ENCODE measurements at regions not wholly inside any gene's neighbourhood (a gene's known extent, or its start where the extent isn't known, plus 50 kb on each side); places are given as distances from the start of the nearest gene placed in this dataset.

GRCh38 chr3:70899816-70900215, 587.4 kb upstream of the MDFIC2 start:
- Histone ChIP-seq H3K27me3 (ENCODE audit: insufficient read depth, low read length) (no peaks in the 10 kb centered on the region), H3K4me3 (ENCODE audit: low read length) (no peak overlapping the region), H3K4me1 (ENCODE audit: insufficient read depth, low read length) (no peaks in the 10 kb centered on the region), H3K9me3 (ENCODE audit: low read length) (no peaks in the 10 kb centered on the region), H2AFZ (ENCODE audit: low read depth, low read length) (no peak overlapping the region), H3K36me3 (ENCODE audit: insufficient read depth, low read length) (no peaks in the 10 kb centered on the region)

DNA sequence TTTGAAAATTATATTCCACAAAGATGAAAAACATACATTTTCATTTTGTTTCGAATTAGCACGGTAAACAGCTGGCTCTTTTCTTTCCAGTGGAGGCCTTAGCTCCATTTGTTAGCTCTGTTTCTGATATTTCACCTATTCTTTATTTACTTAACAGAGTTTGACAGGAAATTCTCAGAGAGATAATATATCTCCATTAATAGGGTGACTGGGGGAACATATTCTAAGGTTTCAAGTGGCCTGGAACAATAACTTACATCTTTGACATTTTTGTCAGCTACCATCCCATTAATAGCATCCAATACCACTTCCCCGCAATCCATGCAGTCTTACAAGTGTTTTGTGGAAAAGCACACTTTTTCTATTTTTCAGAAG, 577.6 kb upstream of the MDFIC2 start:
- no peaks in the 10 kb centered on the region for H3K9me3 ChIP-seq (ENCODE audit: low read length)
- H3K4me3 ChIP-seq (ENCODE audit: low read length), result no peak overlapping the region
- H3K27me3 ChIP-seq (ENCODE audit: insufficient read depth, low read length), result no peaks in the 10 kb centered on the region
- H3K36me3 ChIP-seq (ENCODE audit: insufficient read depth, low read length), result no peaks in the 10 kb centered on the region
- H3K4me1 ChIP-seq (ENCODE audit: insufficient read depth, low read length), result no peaks in the 10 kb centered on the region
- no peak overlapping the region for H2AFZ ChIP-seq (ENCODE audit: low read depth, low read length)

GRCh38 chr3:70889162-70890019, 577.0 kb upstream of the MDFIC2 start:
- H3K4me1 ChIP-seq (ENCODE audit: insufficient read depth, low read length), result no peaks in the 10 kb centered on the region
- H3K4me3 ChIP-seq (ENCODE audit: low read length), result no peak overlapping the region
- no peaks in the 10 kb centered on the region for H3K9me3 ChIP-seq (ENCODE audit: low read length)
- no peak overlapping the region for H2AFZ ChIP-seq (ENCODE audit: low read depth, low read length)
- H3K27me3 ChIP-seq (ENCODE audit: insufficient read depth, low read length), result no peaks in the 10 kb centered on the region
- no peaks in the 10 kb centered on the region for H3K36me3 ChIP-seq (ENCODE audit: insufficient read depth, low read length)

GRCh38 chr3:70885636-70886035, 573.2 kb upstream of the MDFIC2 start:
- Histone ChIP-seq H3K4me1 (ENCODE audit: insufficient read depth, low read length) (no peaks in the 10 kb centered on the region), H2AFZ (ENCODE audit: low read depth, low read length) (no peak overlapping the region), H3K36me3 (ENCODE audit: insufficient read depth, low read length) (no peaks in the 10 kb centered on the region), H3K9me3 (ENCODE audit: low read length) (no peaks in the 10 kb centered on the region), H3K4me3 (ENCODE audit: low read length) (no peak overlapping the region), H3K27me3 (ENCODE audit: insufficient read depth, low read length) (no peaks in the 10 kb centered on the region)

DNA sequence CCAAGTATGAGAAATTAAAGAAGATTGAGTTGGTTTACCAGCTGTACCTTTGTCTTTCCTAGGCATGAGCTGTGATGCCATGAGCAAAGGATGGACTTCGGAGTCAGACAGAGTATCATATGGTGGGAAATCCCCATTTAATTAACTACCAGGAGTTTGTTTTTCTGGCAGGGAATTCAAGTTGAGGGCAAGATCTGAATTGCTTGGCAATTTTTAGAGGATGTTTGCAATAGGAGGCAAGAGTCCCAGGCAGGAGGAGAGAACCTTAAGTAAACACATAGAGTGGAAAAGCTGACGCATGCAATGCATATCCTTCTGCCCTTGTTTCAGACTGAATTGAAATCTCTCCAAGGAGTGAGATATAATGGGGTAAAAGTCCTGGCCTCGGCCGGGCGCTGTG, 569.7 kb upstream of the MDFIC2 start:
- no peaks in the 10 kb centered on the region for H3K4me1 ChIP-seq (ENCODE audit: insufficient read depth, low read length)
- no peaks in the 10 kb centered on the region for H3K36me3 ChIP-seq (ENCODE audit: insufficient read depth, low read length)
- no peaks in the 10 kb centered on the region for H3K27me3 ChIP-seq (ENCODE audit: insufficient read depth, low read length)
- no peak overlapping the region for H2AFZ ChIP-seq (ENCODE audit: low read depth, low read length)
- no peaks in the 10 kb centered on the region for H3K9me3 ChIP-seq (ENCODE audit: low read length)
- H3K4me3 ChIP-seq (ENCODE audit: low read length), result no peak overlapping the region

GRCh38 chr3:70880421-70880820, 568.0 kb upstream of the MDFIC2 start:
- no peak overlapping the region for H2AFZ ChIP-seq (ENCODE audit: low read depth, low read length)
- H3K4me1 ChIP-seq (ENCODE audit: insufficient read depth, low read length), result no peaks in the 10 kb centered on the region

GRCh38 chr3:70876154-70876553, 563.7 kb upstream of the MDFIC2 start:
- Histone ChIP-seq H3K4me3 (ENCODE audit: low read length) (no peak overlapping the region), H2AFZ (ENCODE audit: low read depth, low read length) (no peak overlapping the region), H3K9me3 (ENCODE audit: low read length) (no peaks in the 10 kb centered on the region), H3K36me3 (ENCODE audit: insufficient read depth, low read length) (no peaks in the 10 kb centered on the region), H3K27me3 (ENCODE audit: insufficient read depth, low read length) (no peaks in the 10 kb centered on the region), H3K4me1 (ENCODE audit: insufficient read depth, low read length) (no peaks in the 10 kb centered on the region)

More at GRCh38 chr3:70880421-70880820, 568.0 kb upstream of the MDFIC2 start:
- no peaks in the 10 kb centered on the region for H3K9me3 ChIP-seq (ENCODE audit: low read length)
- no peaks in the 10 kb centered on the region for H3K36me3 ChIP-seq (ENCODE audit: insufficient read depth, low read length)
- no peak overlapping the region for H3K4me3 ChIP-seq (ENCODE audit: low read length)
- H3K27me3 ChIP-seq (ENCODE audit: insufficient read depth, low read length), result no peaks in the 10 kb centered on the region

DNA sequence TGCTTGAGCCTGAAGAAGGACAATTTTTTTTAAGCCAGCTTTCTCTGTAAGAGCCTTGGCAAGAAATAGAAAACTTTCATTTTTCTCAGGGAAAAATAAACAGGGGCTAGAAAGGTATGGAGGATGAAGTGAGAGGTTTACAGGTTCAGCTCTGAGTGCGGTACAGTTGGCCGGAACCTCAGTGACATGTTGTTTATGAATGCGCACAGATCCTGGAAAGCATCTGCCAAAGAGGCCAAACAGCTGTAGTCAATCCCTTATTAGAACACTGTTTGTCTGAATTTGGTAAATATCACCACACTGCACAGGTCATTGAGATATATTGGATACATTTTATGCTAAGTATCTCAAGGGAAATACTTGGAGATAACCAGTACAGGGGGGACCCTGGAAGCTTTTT, 561.8 kb upstream of the MDFIC2 start:
- H3K27me3 ChIP-seq (ENCODE audit: insufficient read depth, low read length), result no peaks in the 10 kb centered on the region
- H2AFZ ChIP-seq (ENCODE audit: low read depth, low read length), result no peak overlapping the region
- no peak overlapping the region for H3K4me3 ChIP-seq (ENCODE audit: low read length)
- H3K36me3 ChIP-seq (ENCODE audit: insufficient read depth, low read length), result no peaks in the 10 kb centered on the region
- no peaks in the 10 kb centered on the region for H3K4me1 ChIP-seq (ENCODE audit: insufficient read depth, low read length)
- H3K9me3 ChIP-seq (ENCODE audit: low read length), result no peaks in the 10 kb centered on the region

DNA sequence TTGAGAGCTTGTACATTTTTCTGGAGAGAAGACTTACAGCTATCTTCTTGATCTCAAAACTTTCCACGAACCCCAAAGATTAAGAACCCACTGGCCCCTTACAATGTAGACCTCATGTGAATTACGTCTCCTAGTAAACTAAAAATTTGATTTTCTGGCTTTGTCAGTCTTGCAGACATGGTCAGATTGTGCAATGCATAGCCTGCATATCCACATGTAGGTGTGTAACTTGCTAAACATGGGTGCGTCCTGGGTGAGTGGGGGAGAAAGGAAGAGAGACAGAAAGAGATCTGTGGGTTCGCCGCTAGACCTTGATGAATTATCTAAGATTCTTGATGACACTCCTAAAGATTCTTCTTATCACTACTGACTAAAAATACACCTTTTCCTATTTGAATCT, 561.2 kb upstream of the MDFIC2 start:
- Histone ChIP-seq H3K27me3 (ENCODE audit: insufficient read depth, low read length) (no peaks in the 10 kb centered on the region), H2AFZ (ENCODE audit: low read depth, low read length) (no peak overlapping the region), H3K4me3 (ENCODE audit: low read length) (no peak overlapping the region), H3K9me3 (ENCODE audit: low read length) (no peaks in the 10 kb centered on the region), H3K4me1 (ENCODE audit: insufficient read depth, low read length) (no peaks in the 10 kb centered on the region), H3K36me3 (ENCODE audit: insufficient read depth, low read length) (no peaks in the 10 kb centered on the region)

DNA sequence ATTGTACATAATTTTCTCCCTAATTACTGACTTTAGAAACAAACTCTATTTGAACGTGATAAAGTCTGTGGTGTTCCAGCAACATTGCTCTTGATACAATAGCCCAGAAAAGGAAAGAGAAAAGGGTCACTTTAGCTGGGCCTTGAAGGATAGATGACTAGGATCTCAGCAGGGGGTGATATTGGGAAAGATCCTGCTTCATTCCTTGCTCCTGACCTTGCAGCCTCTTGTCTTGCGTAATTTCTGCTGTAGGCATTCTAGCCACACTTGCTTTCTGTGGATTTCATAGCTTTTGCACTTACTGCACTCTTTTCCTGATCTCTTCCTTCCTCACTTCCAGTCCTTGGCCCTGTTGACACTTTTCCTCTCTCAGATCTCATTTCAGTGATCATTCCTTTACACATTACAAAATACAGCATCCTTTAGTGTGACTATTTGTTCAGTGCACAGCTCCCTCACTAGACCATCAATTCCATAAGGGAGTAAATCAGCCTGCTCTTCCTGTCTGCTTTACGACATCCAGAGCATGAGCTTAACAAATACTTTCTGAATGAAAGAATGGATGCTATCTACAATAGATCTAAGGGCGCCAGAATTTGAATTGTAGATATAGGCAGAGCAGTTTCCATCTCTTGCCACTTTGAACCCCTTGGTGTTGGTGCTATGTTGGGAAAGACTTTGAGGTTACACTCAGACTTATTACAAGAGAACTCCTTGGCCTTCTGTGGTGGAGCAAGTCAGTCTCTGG, 559.6 kb upstream of the MDFIC2 start:
- Histone ChIP-seq H3K9me3 (ENCODE audit: low read length) (no peaks in the 10 kb centered on the region), H3K4me3 (ENCODE audit: low read length) (no peak overlapping the region), H2AFZ (ENCODE audit: low read depth, low read length) (no peak overlapping the region), H3K4me1 (ENCODE audit: insufficient read depth, low read length) (no peaks in the 10 kb centered on the region), H3K27me3 (ENCODE audit: insufficient read depth, low read length) (no peaks in the 10 kb centered on the region), H3K36me3 (ENCODE audit: insufficient read depth, low read length) (no peaks in the 10 kb centered on the region)

DNA sequence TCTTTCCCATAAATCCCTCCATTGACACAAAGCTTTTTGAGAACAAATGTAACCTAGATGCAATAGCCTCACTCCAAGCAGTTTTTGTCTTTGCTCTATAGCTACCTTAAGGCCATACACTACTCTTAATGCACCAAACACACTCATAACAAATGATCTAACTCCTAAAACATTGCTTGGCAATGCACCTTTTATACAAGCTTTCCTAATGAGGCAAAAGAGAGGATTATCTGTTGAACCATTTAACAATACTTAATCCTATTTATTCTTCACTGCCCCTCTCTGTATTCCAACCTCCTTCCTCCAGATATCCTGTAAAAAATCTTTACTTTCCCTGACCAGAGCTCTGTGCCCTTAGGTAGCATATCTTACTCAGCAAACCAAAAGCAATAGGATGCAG, 558.1 kb upstream of the MDFIC2 start:
- H3K4me1 ChIP-seq (ENCODE audit: insufficient read depth, low read length), result no peaks in the 10 kb centered on the region
- no peaks in the 10 kb centered on the region for H3K9me3 ChIP-seq (ENCODE audit: low read length)
- H3K4me3 ChIP-seq (ENCODE audit: low read length), result no peak overlapping the region
- no peaks in the 10 kb centered on the region for H3K27me3 ChIP-seq (ENCODE audit: insufficient read depth, low read length)
- no peak overlapping the region for H2AFZ ChIP-seq (ENCODE audit: low read depth, low read length)
- H3K36me3 ChIP-seq (ENCODE audit: insufficient read depth, low read length), result no peaks in the 10 kb centered on the region

DNA sequence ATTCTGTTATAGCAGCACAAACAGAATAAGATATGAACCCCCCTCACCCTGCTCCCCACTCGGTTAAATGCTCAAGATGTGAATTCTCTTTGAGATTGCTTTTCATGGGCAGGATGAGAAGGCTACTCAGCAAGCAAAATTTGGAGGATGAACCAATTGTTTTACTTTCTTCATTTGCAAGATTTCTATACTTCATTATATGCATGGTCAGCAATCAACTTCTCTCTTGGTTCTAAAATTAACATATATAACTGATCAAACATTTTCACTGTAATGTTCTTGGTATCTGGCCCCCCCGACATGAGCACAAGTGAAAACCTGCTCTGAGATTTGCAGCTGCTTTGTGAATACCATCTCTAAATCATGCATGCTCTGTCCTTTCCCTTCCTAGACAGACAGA, 556.1 kb upstream of the MDFIC2 start:
- Histone ChIP-seq H3K36me3 (ENCODE audit: insufficient read depth, low read length) (no peaks in the 10 kb centered on the region), H3K9me3 (ENCODE audit: low read length) (peaks cover 2% of the 10 kb centered on the region), H2AFZ (ENCODE audit: low read depth, low read length) (no peak overlapping the region), H3K4me3 (ENCODE audit: low read length) (no peak overlapping the region), H3K27me3 (ENCODE audit: insufficient read depth, low read length) (no peaks in the 10 kb centered on the region), H3K4me1 (ENCODE audit: insufficient read depth, low read length) (no peaks in the 10 kb centered on the region)

- Histone ChIP-seq H3K9me3 (ENCODE audit: low read length) (peaks cover 2% of the 10 kb centered on the region), H3K4me1 (ENCODE audit: insufficient read depth, low read length) (no peaks in the 10 kb centered on the region), H3K27me3 (ENCODE audit: insufficient read depth, low read length) (no peaks in the 10 kb centered on the region), H3K4me3 (ENCODE audit: low read length) (no peak overlapping the region), H3K36me3 (ENCODE audit: insufficient read depth, low read length) (no peaks in the 10 kb centered on the region), H2AFZ (ENCODE audit: low read depth, low read length) (no peak overlapping the region)
These were observed 550.6 kb upstream of the MDFIC2 start for GRCh38 chr3:70863049-70863448.

Measured in neuron (in vitro differentiated cells).